Stimulated activated memory B cell treated with anti-CD40 and anti-IgM and Interleukin-4, amounts not matched to agents 10 μg/mL and 1 μg/mL and 100 μg/mL, for 72 hours (primary cell): ENCODE measurements at regions not wholly inside any gene's neighbourhood (a gene's known extent, or its start where the extent isn't known, plus 50 kb on each side); places are given as distances from the start of the nearest gene placed in this dataset.
"Not testable (repeated sequence)": the region's sequence is repeated elsewhere in the genome, so short reads cannot be mapped to it uniquely, and the experiment has no call there.

ENCODE experiments used
- ATAC-seq: fragments of 150-1000 bp; cut with Tn5 transposase; 2 replicates; pipeline ENCODE4 v1.10.0; 2021
- H3K27ac Mint-ChIP-seq: one replicate; pipeline ENCODE4 v1.8.0; 2022; ENCODE audit warnings: mild to moderate bottlenecking, mixed read lengths
- H3K27me3 Mint-ChIP-seq: one replicate; pipeline ENCODE4 v1.8.0; 2022; ENCODE audit warnings: mixed read lengths
- H3K36me3 Mint-ChIP-seq: one replicate; pipeline ENCODE4 v1.8.0; 2022; ENCODE audit warnings: mixed read lengths
- H3K4me1 Mint-ChIP-seq: one replicate; pipeline ENCODE4 v1.8.0; 2022; ENCODE audit warnings: mixed read lengths
- H3K4me3 Mint-ChIP-seq: one replicate; pipeline ENCODE4 v1.8.0; 2022; ENCODE audit warnings: mild to moderate bottlenecking, moderate library complexity, mixed read lengths
- H3K9me3 Mint-ChIP-seq: one replicate; pipeline ENCODE4 v1.8.0; 2022; ENCODE audit warnings: mixed read lengths

DNA sequence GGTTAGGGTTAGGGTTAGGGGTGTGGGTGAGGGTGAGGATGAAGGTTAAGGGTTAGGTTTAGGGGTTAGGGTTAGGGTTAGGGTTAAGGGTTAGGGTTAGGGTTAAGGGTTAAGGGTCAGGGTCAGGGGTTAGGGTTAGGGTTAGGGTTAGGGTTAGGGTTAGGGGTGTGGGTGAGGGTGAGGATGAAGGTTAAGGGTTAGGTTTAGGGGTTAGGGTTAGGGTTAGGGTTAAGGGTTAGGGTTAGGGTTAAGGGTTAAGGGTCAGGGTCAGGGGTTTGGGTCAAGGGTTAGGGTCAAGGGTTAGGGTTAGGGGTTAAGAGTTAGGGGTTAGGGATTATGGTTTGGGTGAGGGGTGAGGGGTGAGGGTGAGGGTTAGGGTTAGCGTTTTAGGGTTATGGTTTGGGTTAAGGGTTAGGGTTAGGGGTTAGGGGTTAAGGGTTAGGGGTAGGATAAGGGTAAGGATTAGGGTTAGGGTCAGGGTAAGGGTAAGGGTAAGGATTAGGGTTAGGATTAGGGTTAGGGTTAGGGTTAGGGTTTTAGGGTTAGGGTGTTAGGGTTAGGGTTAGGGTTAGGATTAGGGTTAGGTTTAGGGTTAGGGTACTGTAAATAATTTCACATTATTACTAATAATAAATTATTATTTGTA is 214.0 kb downstream of the LMLN start:
- not testable (repeated sequence) for H3K4me3 Mint-ChIP-seq, H3K36me3 Mint-ChIP-seq, ATAC-seq, H3K9me3 Mint-ChIP-seq, H3K27me3 Mint-ChIP-seq, H3K27ac Mint-ChIP-seq, H3K4me1 Mint-ChIP-seq
